ENCODE measurements at regions not wholly inside any gene's neighbourhood (a gene's known extent, or its start where the extent isn't known, plus 50 kb on each side); places are given as distances from the start of the nearest gene placed in this dataset.

DNA sequence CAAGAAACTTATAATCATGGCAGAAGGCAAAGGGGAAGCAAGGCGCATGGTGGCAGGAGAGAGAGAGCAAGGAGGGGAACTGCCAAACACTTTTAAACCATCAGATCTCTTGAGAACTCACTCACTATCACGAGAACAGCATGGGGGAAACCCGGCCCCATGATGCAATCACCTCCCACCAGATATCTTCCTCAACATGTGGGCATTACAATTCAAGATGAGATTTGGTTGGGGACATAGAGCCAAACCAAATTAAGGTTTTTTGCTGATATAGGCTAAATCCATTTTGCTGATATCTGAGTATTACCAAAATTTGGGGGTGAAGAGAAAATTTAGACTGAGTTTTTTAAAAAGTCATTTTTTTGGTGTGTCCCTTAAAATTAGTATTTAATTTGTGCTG, 54.9 kb upstream of the TMX1 start:
- TF ChIP-seq, protein P1, sequence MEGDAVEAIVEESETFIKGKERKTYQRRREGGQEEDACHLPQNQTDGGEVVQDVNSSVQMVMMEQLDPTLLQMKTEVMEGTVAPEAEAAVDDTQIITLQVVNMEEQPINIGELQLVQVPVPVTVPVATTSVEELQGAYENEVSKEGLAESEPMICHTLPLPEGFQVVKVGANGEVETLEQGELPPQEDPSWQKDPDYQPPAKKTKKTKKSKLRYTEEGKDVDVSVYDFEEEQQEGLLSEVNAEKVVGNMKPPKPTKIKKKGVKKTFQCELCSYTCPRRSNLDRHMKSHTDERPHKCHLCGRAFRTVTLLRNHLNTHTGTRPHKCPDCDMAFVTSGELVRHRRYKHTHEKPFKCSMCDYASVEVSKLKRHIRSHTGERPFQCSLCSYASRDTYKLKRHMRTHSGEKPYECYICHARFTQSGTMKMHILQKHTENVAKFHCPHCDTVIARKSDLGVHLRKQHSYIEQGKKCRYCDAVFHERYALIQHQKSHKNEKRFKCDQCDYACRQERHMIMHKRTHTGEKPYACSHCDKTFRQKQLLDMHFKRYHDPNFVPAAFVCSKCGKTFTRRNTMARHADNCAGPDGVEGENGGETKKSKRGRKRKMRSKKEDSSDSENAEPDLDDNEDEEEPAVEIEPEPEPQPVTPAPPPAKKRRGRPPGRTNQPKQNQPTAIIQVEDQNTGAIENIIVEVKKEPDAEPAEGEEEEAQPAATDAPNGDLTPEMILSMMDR (IDR thresholded peaks at IDR 0.05; ENCODE audit: extremely low read depth in 1 of 2, insufficient read depth in 1 of 2, low read depth in 1 of 2, low read length in 2 of 2), result no peak
- no peak for TF ChIP-seq POLR2A (IDR thresholded peaks at IDR 0.05; ENCODE audit: low read depth, low read length)
- no peak for TF ChIP-seq EZH2 (IDR thresholded peaks at IDR 0.05; ENCODE audit: borderline replicate concordance, low read depth, low read length, severe bottlenecking)
- no peak for TF ChIP-seq POLR2AphosphoS5 (IDR thresholded peaks at IDR 0.05; ENCODE audit: insufficient read depth, low read depth, low read length)
- no peak for TF ChIP-seq FOS (IDR thresholded peaks at IDR 0.05; ENCODE audit: borderline replicate concordance, insufficient read depth, low read length)
- no peak for TF ChIP-seq JUN (IDR thresholded peaks at IDR 0.05; ENCODE audit: borderline replicate concordance, insufficient read depth, insufficient read length, low read depth)
- TF ChIP-seq, protein P2, sequence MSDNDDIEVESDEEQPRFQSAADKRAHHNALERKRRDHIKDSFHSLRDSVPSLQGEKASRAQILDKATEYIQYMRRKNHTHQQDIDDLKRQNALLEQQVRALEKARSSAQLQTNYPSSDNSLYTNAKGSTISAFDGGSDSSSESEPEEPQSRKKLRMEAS (IDR thresholded peaks at IDR 0.05; ENCODE audit: insufficient read depth, insufficient read length), result no peak
- TF ChIP-seq GATA2 (IDR thresholded peaks at IDR 0.05; ENCODE audit: insufficient read depth, insufficient read length, low read depth, low read length), result no peak

Data from endothelial cell of umbilical vein (primary cell).